ENCODE measurements at regions not wholly inside any gene's neighbourhood (a gene's known extent, or its start where the extent isn't known, plus 50 kb on each side); places are given as distances from the start of the nearest gene placed in this dataset.

DNA sequence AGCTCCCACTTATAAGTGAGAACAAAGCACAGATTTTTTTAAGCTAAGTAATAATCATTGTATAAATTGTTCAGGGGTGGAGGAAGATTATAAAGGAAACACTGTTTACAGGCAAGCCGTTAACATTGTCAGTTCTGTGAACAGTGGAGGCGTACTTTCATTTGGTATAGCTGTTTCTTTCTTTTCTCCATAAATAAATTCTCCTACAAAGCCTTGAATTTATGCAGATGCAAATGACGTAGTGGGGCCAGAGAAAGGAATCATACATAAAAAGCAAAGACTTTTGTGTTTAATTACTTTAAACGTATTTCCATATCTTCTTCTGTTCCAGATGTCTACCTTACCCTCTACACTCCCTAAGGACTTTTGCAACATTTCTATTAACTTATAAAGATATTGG, 914.9 kb downstream of the ZPLD1 start:
- DNase-seq (ENCODE audit: low spot score), result no peak

DNA sequence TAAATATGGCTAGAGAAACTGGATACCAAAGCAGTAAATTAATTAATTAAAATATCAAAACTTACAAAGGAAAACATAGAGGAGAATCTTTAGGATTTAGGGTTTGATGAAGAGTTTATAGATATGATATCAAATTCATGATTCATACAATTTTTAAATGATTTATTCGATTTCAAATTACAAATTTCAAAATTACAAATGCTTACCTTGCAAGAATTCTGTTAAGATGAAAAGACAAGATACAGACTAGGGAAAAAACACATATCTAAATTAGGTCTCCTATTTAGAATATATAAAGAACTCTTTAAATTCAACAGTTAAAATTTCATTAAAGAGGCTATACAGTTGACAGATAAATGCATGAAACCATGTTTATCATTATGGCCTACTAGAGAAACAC, 930.7 kb downstream of the ZPLD1 start:
- DNase-seq (ENCODE audit: low spot score), result no peak

DNA sequence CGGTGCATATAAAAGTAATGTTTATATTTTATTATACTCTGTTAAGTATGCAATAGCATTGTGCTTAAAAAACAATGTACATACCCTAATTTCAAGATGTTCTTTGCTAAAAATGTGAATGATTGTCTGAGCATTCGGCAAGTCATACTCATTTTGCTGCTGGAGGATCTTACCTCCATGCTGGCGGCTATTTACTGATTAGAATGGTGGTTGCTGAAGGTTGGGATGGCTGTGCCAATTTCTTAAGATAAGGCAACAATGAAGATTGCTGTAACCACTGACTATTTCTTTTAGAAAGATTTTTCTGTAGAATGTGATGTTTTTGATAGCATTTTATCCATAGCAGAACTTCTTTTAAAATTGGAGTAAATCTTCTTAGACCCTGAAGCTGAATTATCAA, 932.7 kb downstream of the ZPLD1 start:
- DNase-seq (ENCODE audit: low spot score), result no peak

DNA sequence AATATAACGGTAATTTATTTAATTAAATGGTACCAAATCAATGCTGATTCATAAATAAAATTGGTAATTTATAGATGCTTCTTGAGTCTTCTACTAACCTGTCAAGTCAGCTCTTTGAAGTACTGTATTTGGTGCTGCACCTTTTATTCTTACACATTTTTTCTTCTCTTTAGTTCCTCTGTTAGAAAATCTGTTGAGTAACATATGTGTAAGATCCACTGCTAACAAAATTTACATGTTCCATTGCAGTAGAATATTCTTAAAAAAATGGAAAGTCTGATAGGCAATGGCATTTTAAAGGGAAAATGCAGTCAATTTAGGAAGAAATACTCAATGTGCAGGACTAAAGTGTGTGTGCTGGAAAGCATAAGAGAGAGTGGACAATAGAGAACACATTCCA, 936.6 kb downstream of the ZPLD1 start:
- DNase-seq (ENCODE audit: low spot score), result no peak

DNA sequence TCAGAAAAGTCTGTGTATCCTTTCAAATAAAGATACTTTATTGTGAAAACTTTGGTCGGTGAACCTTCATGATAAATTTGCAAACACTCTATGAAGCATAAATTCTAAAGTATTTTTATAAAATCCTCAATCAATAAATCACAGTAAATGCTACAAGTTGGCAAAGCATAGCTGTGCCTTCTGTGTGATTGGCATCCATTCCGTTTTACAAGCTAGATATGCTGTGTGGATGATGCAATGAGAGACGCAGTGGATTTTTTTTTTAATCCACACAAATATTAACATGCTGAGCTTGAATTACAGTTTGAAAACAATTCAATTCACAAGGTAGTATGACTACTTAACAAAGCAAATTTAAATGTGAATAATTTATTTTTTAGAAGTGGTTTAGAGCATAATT, 937.2 kb downstream of the ZPLD1 start:
- no peak for DNase-seq (ENCODE audit: low spot score)

DNA sequence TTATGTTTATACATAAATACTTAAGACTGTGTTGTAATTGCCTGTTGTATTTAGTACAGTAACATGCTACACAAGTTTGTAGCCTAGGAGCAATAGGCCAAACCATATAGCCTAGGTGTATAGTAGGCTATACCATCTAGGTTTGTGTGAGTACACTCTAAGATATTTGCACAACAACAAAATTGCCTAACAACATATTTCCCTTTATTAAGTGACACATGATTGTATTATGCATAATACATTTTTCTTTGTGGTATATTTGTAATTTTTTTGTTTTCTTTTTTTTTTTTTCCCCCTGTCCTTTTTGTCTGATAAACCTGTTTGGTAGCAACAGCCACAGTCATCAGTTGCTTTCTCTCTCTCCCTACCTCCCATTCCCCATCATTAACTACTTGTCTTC, 945.6 kb downstream of the ZPLD1 start:
- DNase-seq (ENCODE audit: low spot score), result no peak

DNA sequence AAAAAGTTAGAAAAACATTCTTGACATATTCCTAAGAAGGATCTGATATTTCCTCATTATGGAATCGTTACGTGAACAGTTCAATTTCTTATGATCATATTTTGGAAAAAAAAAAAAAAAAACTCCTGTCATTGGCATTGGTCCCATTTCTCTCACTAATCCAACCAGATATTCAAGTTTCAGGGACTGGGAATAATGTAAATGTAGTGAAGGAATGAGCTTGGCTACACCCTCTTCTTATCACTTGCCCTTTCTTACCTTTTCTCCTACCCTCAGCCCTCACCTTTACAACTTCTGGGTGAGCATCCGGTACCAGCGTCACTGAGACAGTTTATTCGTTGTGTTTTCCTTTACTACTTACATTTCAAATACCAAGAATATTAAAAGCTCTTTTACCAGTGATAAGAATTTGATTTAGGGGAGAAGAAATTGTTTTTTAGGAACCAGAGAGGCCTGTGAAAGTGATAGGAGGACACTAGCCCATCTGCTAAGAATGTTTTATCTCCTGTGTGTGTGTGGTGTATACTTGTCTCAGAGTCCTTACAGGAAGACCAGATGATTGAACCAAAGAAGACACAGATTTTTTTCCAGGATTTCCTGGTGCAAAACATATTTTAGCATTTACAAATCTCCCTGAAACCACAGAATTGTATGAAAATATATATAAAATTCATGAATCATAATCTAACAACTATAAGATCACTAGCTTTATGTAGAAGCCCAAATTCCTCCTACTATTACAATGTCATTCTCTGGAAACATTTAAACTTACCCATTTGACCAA, 946.7 kb downstream of the ZPLD1 start:
- no peak for DNase-seq (ENCODE audit: low spot score)

DNA sequence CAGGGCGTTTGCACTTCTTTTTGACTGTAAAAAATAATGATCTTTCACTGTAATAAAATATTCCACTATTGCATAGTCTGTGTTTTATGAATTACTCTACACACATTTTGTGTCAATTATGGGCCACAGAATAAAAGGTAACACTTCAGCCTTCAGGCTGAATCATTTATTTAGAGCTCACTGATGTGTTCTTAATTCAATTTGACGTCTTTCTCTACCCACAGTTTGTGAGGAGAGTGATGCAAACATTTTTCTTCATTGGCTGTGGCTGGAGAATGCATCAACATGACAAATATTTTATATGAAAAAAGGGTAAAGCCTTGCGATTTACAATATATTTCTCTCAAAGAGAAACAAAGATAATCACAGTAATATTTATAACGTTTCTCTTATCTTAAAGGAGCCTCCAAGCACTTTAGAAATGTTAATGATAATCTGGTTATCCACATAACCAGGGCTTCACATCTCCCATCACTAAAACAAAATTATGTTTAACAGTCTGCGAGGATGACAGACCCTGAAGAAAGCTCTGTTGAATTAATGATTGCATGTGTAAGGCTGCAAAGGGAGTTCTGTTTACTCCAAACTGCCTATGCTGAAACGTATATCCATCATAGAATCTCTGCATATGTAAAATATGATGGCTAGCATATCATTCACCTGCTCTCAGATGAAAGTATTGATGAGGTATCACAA, 951.3 kb downstream of the ZPLD1 start:
- DNase-seq (ENCODE audit: low spot score), result no peak

DNA sequence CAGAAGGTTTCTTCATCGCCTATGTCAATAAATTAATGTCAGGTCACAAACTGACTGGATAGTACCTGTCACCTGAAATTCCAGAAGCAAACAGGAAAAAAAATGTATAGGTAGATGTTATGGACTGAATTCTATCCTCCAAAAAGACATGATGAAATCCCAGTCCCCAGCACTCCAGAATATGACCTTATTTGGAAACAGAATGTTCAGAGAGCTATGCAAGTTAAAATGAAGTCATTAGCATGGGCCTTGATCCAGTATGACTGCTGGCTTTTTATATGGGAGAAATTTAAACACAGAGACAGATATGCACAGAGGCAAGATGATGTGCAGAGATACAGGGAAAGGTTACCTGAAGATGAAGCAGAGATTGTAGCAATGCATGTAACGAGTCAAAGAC, 953.4 kb downstream of the ZPLD1 start:
- DNase-seq (ENCODE audit: low spot score), result no peak

DNA sequence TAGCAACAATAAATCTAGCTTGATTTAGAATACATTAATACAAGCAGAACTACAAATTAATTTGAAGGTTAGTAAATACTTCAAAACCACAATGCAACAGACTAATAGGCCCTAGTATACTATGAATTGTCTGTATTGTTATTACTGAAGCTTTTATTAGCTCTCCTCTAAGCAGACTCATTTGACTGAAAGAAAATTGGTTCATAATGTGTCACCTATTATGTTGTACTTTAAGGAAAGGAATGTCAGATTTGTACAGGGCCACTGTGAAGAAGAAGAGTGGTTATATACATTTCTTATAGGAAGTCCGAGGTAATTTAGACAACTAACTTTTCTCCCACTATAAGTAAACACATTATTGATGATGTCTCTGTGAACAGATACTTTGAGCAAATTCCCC, 954.5 kb downstream of the ZPLD1 start:
- no peak for DNase-seq (ENCODE audit: low spot score)

DNA sequence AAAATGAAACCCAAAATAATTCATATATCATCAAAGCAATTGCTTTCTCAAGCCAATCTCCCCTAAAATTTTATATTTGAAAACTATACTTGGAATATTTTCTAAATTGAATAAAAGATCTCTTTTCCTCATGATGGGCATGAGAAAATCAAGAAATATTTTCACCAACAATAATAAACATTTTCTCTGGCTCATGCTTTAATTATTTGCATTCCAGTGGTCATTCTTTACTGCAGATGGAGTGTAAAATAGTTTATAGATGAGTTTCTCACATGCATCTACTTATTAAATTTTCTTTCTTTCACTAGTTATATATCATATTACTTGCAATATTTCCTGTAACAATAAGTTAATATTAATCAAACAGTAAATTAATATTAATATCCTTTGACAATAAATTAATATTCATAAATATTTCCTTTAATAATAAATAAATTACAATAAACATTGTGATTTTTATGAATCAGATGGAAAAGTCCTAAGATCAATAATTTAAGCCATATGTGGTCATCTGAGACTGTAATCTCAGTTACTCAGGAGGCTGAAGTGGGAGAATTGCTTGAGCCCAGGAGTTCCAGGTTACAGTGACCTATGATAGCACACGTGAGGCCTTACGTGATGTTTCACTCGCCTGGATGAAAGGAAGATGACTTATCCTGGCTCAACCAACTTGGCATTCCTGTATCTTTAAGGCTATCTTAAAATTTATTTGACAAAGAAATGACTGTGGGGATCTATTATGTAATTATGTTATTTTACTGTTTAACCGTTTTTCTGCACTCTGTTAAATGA, 958.8 kb downstream of the ZPLD1 start:
- DNase-seq (ENCODE audit: low spot score), result no peak

DNA sequence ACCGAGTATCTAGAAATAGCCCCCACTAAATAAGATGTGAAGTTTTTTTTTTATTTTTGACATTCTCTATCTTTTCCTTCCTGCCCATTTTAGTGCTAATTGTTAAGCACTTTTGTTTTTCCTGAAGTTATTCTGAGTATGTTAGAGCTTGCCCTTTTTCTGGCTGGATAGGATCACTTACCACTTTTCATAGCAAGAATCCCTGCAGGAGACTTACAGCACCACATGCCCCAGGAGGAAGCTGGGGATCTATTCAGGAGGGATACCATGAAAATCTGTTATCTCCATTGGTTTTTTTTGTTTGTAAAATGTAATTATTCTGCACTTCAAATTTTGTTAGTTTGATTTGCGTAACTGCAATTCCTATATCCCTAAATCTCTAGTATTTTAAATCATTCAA, 968.4 kb downstream of the ZPLD1 start:
- DNase-seq (ENCODE audit: low spot score), result no peak

DNA sequence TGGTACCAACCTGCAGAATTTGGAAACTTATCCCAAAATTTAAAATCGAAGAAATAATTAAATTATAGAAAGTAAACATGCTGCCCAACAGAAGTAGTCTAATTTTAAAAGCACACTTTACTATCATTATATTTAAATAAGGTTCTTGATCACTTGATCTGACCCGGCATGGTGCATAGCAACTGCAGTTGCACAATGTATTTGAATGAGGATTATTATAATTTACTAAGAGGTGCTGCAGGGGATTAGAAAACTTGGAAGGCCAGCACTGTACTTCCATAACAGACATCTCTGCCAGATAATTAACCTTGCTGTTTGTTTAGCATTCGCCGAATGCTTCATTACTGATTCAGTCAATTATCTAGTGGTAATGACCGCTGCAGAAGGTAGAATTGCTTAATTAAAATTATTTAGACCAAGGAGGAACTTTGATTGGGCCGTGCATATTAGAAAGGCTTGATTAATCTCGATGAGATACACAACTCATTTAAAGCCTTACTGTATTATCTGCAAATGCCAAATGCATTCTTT, 971.6 kb downstream of the ZPLD1 start:
- DNase-seq (ENCODE audit: low spot score), result no peak

DNA sequence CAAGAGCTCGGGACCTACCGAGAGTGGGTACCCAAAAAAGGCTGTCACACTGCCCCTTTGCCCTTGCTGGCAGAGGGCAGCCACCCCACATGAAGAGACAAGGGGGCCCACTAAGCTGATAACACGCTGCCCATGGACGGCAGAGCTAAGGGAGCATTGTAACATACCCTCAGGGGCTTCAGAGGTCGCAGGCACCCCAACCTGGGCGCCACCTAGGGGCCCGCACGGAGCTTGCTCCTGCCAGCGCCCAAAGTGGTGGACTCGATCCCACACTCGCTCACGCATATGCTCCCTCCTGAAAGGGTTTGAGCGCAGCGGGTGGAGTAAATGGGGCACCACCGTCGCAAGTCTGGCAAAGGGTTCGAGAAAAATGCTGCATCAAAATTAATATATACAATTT, 975.4 kb downstream of the ZPLD1 start:
- no peak for DNase-seq (ENCODE audit: low spot score)

DNA sequence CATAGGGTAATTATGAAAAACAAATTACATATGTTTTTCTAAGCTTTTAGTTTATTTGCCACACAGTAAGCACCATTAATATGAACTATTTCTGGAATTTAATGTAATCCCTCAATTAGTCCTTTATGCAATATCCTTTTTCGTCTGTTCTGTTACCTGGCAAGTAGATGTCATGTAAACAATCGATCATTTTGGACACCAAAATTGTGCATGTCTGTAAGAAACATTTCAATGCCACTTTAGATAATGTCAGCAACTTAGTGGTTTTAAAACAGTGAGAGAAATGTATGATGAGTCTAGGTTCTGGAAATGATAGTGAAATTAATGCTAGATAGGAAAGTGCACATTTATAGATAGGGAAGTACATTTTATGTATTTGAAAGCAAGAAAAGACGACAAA, 986.6 kb downstream of the ZPLD1 start:
- no peak for DNase-seq (ENCODE audit: low spot score)

DNA sequence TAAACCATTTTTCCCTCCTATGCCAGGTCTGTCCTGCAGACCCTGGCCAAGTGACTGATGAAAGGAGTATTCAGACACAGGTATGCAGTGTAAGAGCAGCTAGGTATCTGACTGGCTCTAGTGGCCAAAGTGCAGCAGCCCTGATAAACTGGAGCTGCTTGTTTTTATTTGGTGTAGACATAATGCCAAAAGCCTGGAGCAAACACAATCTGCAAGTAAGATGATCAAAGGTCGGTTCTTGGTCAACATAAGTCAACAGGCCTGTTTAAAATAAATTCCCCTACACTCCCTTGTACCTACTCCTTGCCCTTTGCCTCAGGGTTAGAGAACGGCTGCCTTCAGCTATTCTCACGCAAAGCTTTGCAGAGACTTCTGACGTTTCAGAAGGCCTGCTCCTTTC, 1003.1 kb downstream of the ZPLD1 start:
- DNase-seq (ENCODE audit: low spot score), result no peak

DNA sequence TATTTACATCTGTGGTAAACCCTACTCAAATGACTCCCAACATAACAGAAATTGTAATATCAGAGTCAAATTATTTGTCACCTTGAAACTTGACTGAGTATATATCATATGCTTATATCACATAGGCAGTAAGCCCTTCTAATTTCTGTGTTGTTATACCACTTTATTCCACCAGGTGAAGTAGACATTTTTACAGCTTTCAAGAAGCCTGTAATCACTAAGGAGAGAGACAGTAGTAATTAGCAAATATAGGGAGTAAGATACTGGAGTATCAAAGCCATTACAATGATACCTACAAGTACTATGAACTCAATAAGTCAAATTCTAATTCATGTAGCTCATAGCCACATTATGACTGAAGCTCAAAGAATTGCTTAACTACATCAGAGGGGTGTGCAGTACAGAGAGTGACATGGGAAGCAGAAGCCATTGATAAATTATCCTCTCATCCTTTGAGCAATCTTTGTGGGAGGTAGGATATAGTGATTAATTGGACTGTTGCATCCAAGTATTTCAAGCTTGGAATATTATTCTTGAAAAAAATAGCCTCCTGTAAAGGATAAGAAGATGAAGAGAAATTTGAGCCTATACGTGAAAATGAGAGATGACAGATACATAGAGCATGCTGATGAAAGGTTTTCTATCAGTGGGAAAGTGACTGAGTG, 1005.9 kb downstream of the ZPLD1 start:
- DNase-seq (ENCODE audit: low spot score), result no peak

DNA sequence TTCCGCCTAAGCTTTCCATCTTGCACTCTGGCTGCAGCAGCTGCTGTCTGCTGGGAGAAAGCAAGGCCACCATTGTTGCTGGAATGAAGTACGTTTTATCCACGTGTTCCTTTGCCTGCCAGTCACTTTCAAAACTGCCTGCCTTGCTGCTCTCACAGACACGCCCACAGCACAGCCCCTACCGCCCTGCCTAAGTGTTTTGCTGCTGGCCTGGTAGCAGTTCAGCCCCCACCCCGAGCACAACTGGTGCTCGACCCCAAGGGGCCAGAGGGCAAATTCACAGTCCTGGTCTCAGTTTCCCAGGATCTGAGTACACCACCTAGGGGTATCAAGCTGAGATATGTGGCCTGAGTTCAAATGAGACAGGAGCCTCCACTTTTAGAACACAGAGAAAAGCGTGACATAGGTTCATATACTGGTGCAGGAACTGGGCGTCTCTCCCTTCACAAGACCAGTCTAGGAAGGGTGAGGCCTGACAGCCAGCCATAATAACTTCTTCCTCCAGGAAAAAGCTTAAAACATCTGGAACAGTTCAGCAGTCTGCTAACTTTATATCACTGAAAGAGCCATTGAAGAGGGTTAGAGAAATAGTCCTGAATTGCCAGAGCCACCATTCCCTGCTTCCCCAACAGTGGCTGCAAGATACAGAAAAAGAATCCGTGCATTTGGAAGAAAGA, 1012.3 kb downstream of the ZPLD1 start:
- no peak for DNase-seq (ENCODE audit: low spot score)

DNA sequence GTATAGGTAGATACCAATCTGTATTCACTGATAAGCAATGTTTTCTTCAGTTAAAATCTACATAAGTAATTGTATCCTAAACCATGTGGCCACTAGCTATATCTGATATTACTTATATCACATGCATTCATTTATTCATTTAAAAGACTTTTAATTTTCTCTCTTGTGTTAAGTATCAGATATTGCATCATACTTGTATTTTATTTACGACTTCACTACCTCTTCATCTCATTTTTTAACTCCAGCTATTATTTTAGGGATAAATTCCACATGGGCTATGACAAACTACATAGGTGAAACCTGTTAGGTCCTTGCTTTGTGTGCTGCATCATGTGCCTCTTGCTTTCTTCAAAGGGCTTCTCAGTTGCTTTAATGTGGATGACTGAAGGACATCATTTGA, 1018.3 kb downstream of the ZPLD1 start:
- DNase-seq (ENCODE audit: low spot score), result no peak

DNA sequence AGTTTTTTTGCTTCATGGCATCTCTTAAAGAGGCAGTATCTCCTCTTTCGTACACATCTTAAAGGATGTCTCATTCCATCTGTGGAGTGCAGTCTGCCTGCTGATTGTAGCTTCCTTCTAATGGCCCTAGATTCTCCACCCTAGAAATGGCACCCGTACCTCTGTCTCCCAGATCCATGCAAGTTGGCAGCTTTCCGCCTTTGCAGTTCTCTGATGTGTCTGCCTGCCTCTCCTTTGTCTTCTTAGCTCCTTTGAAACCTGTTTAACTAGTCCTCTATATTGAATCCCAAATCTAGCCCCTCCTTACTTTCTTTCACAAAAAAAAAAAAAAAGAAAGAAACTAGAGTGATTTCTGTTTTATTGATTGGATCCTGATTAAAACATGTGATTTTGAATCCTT, 1025.0 kb downstream of the ZPLD1 start:
- no peak for DNase-seq (ENCODE audit: low spot score)

DNA sequence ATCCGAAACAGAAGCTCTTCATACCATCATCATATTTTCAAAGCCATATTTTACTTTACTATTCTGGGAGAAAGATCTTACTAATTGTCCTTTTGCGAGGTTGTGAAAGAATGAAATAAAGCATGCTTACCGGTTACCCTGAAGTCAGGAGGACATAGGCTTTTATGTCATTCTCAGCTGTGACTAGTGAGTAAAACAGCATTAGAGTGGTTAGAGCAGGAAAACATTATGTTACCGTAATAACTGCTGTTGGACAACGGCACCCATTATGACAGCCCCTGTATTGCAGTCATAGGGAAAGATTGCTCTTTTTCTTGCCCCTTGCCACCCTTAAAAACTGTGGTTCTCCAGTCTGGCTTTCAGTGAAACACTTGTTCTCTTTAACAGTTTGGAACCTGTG, 1035.7 kb downstream of the ZPLD1 start:
- no peak for DNase-seq (ENCODE audit: low spot score)

DNA sequence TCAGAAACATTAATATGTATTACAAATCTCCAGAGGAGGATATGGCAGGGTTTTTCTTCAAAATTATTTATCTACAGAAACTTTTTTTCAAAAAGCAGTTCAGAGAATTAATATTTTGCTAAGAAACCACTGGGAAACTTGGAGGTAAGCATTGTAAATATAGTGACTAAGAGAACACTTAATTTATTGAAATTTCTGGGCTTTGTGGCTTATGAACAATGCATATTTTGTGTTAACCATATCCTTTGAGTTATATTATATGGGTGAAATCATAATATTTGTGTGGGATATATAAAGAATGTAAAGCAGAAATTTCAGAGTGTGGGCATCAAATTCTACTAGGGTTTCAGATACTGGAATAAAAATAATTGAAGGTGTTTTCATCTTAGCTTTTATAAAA, 1059.2 kb downstream of the ZPLD1 start:
- no peak for DNase-seq (ENCODE audit: low spot score)

Data from pons (tissue), 1 donor.